ENCODE measurements at regions not wholly inside any gene's neighbourhood (a gene's known extent, or its start where the extent isn't known, plus 50 kb on each side); places are given as distances from the start of the nearest gene placed in this dataset.
"Not testable (repeated sequence)": the region's sequence is repeated elsewhere in the genome, so short reads cannot be mapped to it uniquely, and the experiment has no call there.

GRCh38 chr13:20332361-20333096, 100.4 kb upstream of the GJB6 start:
- CTCF ChIA-PET, result no interaction called here
- H3K27me3 Mint-ChIP-seq, result peaks cover 18% of the 10 kb centered on the region
- no peak overlapping the region for H3K27ac Mint-ChIP-seq
- ATAC-seq, result no peak
- no peaks in the 10 kb centered on the region for H3K4me1 Mint-ChIP-seq
- peaks cover 2% of the 10 kb centered on the region for H3K9me3 Mint-ChIP-seq (ENCODE audit: low read depth)
- no peak for DNase-seq
- peaks cover 8% of the 10 kb centered on the region for H3K36me3 Mint-ChIP-seq
- H3K4me3 Mint-ChIP-seq, result no peak overlapping the region

GRCh38 chr13:20331949-20332348, 99.8 kb upstream of the GJB6 start:
- H3K36me3 Mint-ChIP-seq, result peaks cover 8% of the 10 kb centered on the region
- ATAC-seq, result no peak
- H3K27ac Mint-ChIP-seq, result no peak overlapping the region
- H3K27me3 Mint-ChIP-seq, result peaks cover 18% of the 10 kb centered on the region
- H3K4me1 Mint-ChIP-seq, result no peaks in the 10 kb centered on the region
- no peak for DNase-seq
- no peak overlapping the region for H3K4me3 Mint-ChIP-seq
- peaks cover 5% of the 10 kb centered on the region for H3K9me3 Mint-ChIP-seq (ENCODE audit: low read depth)
- CTCF ChIA-PET, result no interaction called here

DNA sequence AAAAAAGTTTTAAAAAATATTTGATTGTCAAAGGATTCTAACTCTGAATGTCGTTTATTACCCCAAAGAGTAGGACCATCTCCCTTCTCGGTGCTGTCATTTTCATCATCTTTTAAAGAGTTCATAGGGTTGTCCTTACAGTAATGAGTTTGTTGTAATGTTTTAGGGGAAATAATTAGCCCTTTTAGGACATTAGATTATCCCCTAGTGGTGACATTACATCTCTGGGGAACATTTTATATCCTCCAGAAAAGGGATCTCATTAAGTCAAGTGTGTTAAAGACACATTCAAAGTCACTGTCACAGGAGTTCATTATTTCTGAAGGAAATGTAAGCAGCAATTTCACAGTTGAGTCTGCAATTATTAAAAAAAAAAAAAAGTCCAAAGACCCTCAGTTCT, 99.3 kb upstream of the GJB6 start:
- no peak for ATAC-seq
- Mint-ChIP-seq H3K4me3 (no peak overlapping the region), H3K27me3 (peaks cover 18% of the 10 kb centered on the region), H3K9me3 (ENCODE audit: low read depth) (peaks cover 6% of the 10 kb centered on the region), H3K36me3 (peaks cover 8% of the 10 kb centered on the region), H3K27ac (no peak overlapping the region), H3K4me1 (no peaks in the 10 kb centered on the region)
- no peak for DNase-seq
- CTCF ChIA-PET, result no interaction called here

DNA sequence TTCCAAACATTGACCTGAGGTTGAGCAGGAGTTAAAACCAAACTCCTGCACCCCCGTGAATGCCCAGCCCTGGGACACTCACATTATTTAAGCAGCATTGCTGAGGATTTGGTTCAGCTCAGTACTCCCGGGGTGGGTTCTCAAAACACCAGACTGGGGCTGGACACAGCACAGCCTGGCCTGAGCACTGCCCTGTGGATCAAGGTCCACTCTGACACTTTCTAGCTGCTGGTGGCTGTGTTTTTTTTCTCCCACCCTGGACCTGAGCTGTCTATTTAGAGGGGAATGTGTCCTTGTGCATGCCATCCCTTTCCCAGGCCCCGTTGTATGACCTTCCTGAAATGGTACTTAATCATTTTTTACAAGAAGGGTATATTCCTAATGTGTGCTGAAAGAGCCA, 94.7 kb upstream of the GJB6 start:
- CTCF ChIA-PET, result no interaction called here
- DNase-seq, result no peak

DNA sequence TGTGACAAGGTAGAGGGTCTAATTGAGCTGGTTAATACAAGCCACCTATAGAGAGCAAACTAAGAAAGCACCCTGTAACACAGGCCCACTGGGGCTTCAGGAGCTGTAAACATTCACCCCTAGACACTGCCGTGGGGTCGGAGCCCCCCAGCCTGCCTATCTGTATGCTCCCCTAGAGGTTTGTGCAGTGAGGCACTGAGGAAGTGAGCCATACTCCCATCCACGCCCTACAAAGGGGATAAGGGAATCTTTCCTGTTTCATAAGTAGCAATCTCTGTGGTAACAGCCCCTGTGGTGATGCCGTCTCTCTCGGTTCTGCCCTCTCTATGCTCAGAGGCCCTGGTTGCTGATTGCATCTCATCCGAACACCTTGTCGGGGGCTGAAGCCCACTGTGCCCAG, 94.2 kb upstream of the GJB6 start:
- Mint-ChIP-seq H3K27ac (no peak overlapping the region), H3K4me1 (no peaks in the 10 kb centered on the region), H3K36me3 (peaks cover 10% of the 10 kb centered on the region), H3K27me3 (peaks cover 21% of the 10 kb centered on the region), H3K9me3 (ENCODE audit: low read depth) (peaks cover 10% of the 10 kb centered on the region), H3K4me3 (no peak overlapping the region)
- DNase-seq, result no peak
- CTCF ChIA-PET, result no interaction called here
- ATAC-seq, result no peak

More for the DNA sequence above, 94.7 kb upstream of the GJB6 start:
- no peaks in the 10 kb centered on the region for H3K4me1 Mint-ChIP-seq
- no peak overlapping the region for H3K4me3 Mint-ChIP-seq
- no peak overlapping the region for H3K27ac Mint-ChIP-seq
- ATAC-seq, result no peak
- H3K9me3 Mint-ChIP-seq (ENCODE audit: low read depth), result peaks cover 10% of the 10 kb centered on the region
- peaks cover 10% of the 10 kb centered on the region for H3K36me3 Mint-ChIP-seq
- peaks cover 15% of the 10 kb centered on the region for H3K27me3 Mint-ChIP-seq

GRCh38 chr13:20320885-20321284, 88.8 kb upstream of the GJB6 start:
- CTCF ChIA-PET, result no interaction called here
- H3K4me1 Mint-ChIP-seq, result no peaks in the 10 kb centered on the region

DNA sequence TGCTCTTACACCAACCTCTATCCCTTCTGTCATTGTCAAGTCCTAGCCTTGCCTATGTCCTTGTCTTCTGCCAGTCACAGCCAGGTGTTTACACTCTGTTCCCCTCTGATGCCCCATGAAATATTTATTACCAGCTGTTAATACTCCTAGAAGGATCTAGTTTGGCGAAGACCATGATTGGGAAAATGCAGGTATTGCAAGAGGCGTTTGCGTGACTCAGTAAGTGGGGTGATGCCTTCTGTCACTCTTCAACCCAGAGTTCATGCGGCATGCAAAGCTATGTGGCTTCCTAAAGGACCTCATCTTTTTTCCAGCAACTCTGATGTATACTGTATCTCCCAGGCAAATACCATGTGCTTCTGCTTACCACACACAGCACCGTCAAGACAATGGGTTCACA, 81.8 kb upstream of the GJB6 start:
- Mint-ChIP-seq H3K4me1 (no peaks in the 10 kb centered on the region), H3K4me3 (no peak overlapping the region), H3K27ac (no peak overlapping the region), H3K9me3 (ENCODE audit: low read depth) (peaks cover 1% of the 10 kb centered on the region), H3K27me3 (peaks cover 10% of the 10 kb centered on the region), H3K36me3 (no peaks in the 10 kb centered on the region)
- no peak for DNase-seq
- CTCF ChIA-PET, result no interaction called here
- ATAC-seq, result no peak

More at GRCh38 chr13:20320885-20321284, 88.8 kb upstream of the GJB6 start:
- DNase-seq (no peak), ATAC-seq (no peak)
- Mint-ChIP-seq H3K27me3 (peaks cover 17% of the 10 kb centered on the region), H3K4me3 (no peak overlapping the region), H3K9me3 (ENCODE audit: low read depth) (peaks cover 3% of the 10 kb centered on the region), H3K27ac (no peak overlapping the region), H3K36me3 (peaks cover 2% of the 10 kb centered on the region)

DNA sequence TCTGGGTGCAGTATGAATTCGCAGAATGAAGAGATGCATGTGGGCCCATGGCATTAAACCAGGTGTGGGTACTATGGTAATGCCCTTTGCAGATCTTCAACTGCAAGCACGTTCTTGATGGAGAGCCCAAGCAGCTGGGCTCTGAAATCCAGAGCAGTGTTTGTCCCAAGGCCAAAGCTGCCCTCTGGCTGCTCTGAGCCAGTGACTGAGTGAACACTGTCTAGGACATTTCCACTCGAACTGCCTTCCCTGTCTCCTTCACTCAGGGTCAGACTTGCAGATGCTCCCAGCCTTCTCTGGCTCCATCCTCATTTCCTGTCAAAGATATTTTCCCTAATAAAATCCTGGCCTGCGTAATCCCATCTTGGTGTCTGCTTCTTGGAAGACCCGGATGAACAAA, 80.2 kb upstream of the GJB6 start:
- Mint-ChIP-seq H3K36me3 (no peaks in the 10 kb centered on the region), H3K4me3 (no peak overlapping the region), H3K27me3 (peaks cover 17% of the 10 kb centered on the region), H3K9me3 (ENCODE audit: low read depth) (peaks cover 1% of the 10 kb centered on the region), H3K4me1 (no peaks in the 10 kb centered on the region), H3K27ac (no peak overlapping the region)
- DNase-seq (no peak), ATAC-seq (no peak)
- CTCF ChIA-PET, result no interaction called here

DNA sequence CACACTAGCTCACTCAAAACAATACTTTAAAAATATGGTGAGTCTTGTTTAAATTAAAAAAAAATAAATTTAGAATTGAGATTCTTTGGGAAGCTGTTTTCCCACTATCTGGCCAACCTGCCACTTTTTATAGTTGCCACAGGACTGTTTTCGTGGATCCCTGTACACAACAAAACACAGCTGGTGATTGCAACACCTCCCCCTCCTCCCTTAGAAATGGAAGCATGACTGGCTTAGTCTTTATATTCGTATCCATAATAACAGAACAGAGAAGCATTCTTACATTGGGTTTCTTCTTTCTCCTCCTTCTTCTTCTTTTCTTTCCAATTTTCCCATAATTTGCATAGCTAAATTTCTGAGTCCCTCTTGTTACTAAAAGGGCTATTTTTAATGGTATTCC, 79.5 kb upstream of the GJB6 start:
- H3K4me3 Mint-ChIP-seq, result no peak overlapping the region

DNA sequence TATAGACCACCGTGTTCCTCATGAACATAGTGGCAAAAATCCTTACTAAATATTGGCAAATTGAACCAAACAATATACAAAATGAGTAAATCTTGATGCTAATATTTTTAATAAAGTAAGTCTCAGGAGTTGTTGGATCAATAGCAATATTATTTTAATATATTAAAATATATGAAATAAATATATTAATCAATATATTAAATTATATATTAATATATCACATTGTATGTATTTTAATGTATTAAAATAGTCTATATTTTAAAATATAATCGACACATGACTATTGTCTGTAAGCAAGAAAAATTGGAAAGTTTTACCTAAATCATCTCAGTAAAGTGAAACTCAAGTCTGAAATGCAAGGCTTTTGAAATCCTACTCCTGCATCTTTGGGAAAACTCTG, 78.9 kb upstream of the GJB6 start:
- Mint-ChIP-seq H3K9me3 (ENCODE audit: low read depth) (peaks cover 1% of the 10 kb centered on the region), H3K4me3 (no peak overlapping the region), H3K4me1 (no peaks in the 10 kb centered on the region), H3K27ac (no peak overlapping the region), H3K27me3 (peaks cover 19% of the 10 kb centered on the region), H3K36me3 (no peaks in the 10 kb centered on the region)
- DNase-seq, result no peak
- no peak for ATAC-seq
- CTCF ChIA-PET, result no interaction called here

More for the DNA sequence above, 79.5 kb upstream of the GJB6 start:
- CTCF ChIA-PET, result no interaction called here
- DNase-seq, result no peak
- no peak for ATAC-seq
- Mint-ChIP-seq H3K27me3 (peaks cover 19% of the 10 kb centered on the region), H3K4me1 (no peaks in the 10 kb centered on the region), H3K9me3 (ENCODE audit: low read depth) (peaks cover 1% of the 10 kb centered on the region), H3K27ac (no peak overlapping the region), H3K36me3 (no peaks in the 10 kb centered on the region)

DNA sequence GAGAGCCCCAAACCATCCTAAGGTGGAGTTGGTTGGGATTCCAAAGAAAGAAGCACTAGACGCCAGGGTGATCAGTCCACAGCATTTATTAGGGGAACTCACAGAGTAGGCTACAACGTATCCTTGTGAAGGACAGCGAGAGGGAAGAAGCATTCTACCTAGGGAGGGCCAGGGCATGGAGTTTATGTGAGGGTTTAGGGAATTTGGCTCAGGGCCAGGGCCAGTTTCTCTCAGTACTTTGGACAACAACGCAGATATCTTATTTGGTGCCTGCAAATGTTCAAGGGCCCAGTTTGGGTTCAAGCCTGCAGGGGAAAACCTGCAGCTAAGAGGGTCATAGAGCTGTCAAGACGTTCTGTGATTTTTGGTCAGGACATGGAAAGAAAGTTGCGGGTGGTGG, 73.9 kb upstream of the GJB6 start:
- ATAC-seq (no peak), DNase-seq (no peak)
- no peaks in the 10 kb centered on the region for H3K9me3 Mint-ChIP-seq (ENCODE audit: low read depth)
- no peaks in the 10 kb centered on the region for H3K36me3 Mint-ChIP-seq
- peaks cover 46% of the 10 kb centered on the region for H3K27me3 Mint-ChIP-seq
- H3K27ac Mint-ChIP-seq, result no peak overlapping the region
- CTCF ChIA-PET, result no interaction called here
- H3K4me1 Mint-ChIP-seq, result peaks cover 3% of the 10 kb centered on the region
- no peak overlapping the region for H3K4me3 Mint-ChIP-seq

DNA sequence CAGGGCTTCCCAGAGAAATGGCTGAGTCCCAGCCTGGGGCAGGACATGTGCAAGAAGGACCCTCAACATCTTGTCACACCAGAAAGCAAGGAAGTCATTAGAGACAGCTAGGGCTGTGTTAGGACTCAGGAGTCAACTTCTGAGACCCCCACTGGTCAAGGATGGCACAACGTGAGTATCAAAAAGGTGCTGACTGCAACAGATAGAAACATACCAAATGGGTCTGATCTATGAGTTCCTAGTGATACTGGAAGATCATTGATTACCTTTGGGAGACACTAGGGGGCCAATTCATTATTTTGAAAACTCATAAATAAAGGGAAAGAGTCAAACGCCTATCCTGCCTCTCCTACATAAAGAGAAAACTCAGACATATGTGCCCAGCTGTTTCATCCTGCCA, 73.5 kb upstream of the GJB6 start:
- no peaks in the 10 kb centered on the region for H3K36me3 Mint-ChIP-seq
- DNase-seq (no peak), ATAC-seq (no peak)
- CTCF ChIA-PET, result no interaction called here
- peaks cover 51% of the 10 kb centered on the region for H3K27me3 Mint-ChIP-seq
- peaks cover 3% of the 10 kb centered on the region for H3K4me1 Mint-ChIP-seq
- no peak overlapping the region for H3K27ac Mint-ChIP-seq
- no peaks in the 10 kb centered on the region for H3K9me3 Mint-ChIP-seq (ENCODE audit: low read depth)
- H3K4me3 Mint-ChIP-seq, result no peak overlapping the region

GRCh38 chr13:20304061-20304460, 71.9 kb upstream of the GJB6 start:
- DNase-seq; CTCF ChIA-PET; H3K27ac Mint-ChIP-seq; H3K4me1 Mint-ChIP-seq; H3K4me3 Mint-ChIP-seq; H3K9me3 Mint-ChIP-seq (ENCODE audit: low read depth); H3K36me3 Mint-ChIP-seq; ATAC-seq: not testable (repeated sequence)
- H3K27me3 Mint-ChIP-seq, result peaks cover 63% of the 10 kb centered on the region

GRCh38 chr13:20303636-20304035, 71.5 kb upstream of the GJB6 start:
- peaks cover 3% of the 10 kb centered on the region for H3K4me1 Mint-ChIP-seq
- H3K27ac Mint-ChIP-seq, result no peak overlapping the region
- H3K9me3 Mint-ChIP-seq (ENCODE audit: low read depth), result no peaks in the 10 kb centered on the region
- H3K27me3 Mint-ChIP-seq, result peaks cover 63% of the 10 kb centered on the region
- CTCF ChIA-PET, result no interaction called here
- no peak overlapping the region for H3K4me3 Mint-ChIP-seq
- DNase-seq (no peak), ATAC-seq (no peak)
- H3K36me3 Mint-ChIP-seq, result no peaks in the 10 kb centered on the region

Data from activated CD8-positive, alpha-beta memory T cell treated with anti-CD3 and anti-CD28 coated beads, Interleukin-2, amount 10 ng/mL, durations not matched to agents 7 days and 5 days (primary cell).